ENCODE measurements at regions not wholly inside any gene's neighbourhood (a gene's known extent, or its start where the extent isn't known, plus 50 kb on each side); places are given as distances from the start of the nearest gene placed in this dataset.

GRCh38 chr12:24591079-24591626 is 357.7 kb downstream of the BCAT1 start:
- TF ChIP-seq CTCF (IDR thresholded peaks at IDR 0.05; ENCODE audit: insufficient read depth, low read length, poor library complexity, severe bottlenecking) (no peak), EZH2phosphoT487 (conservative IDR thresholded peaks at IDR 0.05; ENCODE audit: low read length) (no peak)
